Cardiac fibroblast (primary cell): ENCODE measurements at regions not wholly inside any gene's neighbourhood (a gene's known extent, or its start where the extent isn't known, plus 50 kb on each side); places are given as distances from the start of the nearest gene placed in this dataset.

Experiments used
- DNase-seq, 2 donors: peaks; one replicate each; pipeline versions ENCODE4 v3.0.0 to v3.0.0-alpha.2; 2010; ENCODE audit warnings: low read depth in 2 of 2
- H3K4me3 ChIP-seq, 2 donors: replicated peaks in 1 of 2; 1 replicate in 1 of 2; 2 replicates in 1 of 2; pipeline ENCODE4 v1.5.1; 2011; ENCODE audit warnings: low read depth in 2 of 2, low read length in 2 of 2, mild to moderate bottlenecking in 2 of 2, moderate library complexity in 1 of 2
- TF ChIP-seq, protein P1 (sequence below): IDR thresholded peaks from one replicate; pipeline ENCODE4 v1.5.1; 2011; ENCODE audit warnings: low read depth, mild to moderate bottlenecking, low read length, inconsistent platforms

DNA sequence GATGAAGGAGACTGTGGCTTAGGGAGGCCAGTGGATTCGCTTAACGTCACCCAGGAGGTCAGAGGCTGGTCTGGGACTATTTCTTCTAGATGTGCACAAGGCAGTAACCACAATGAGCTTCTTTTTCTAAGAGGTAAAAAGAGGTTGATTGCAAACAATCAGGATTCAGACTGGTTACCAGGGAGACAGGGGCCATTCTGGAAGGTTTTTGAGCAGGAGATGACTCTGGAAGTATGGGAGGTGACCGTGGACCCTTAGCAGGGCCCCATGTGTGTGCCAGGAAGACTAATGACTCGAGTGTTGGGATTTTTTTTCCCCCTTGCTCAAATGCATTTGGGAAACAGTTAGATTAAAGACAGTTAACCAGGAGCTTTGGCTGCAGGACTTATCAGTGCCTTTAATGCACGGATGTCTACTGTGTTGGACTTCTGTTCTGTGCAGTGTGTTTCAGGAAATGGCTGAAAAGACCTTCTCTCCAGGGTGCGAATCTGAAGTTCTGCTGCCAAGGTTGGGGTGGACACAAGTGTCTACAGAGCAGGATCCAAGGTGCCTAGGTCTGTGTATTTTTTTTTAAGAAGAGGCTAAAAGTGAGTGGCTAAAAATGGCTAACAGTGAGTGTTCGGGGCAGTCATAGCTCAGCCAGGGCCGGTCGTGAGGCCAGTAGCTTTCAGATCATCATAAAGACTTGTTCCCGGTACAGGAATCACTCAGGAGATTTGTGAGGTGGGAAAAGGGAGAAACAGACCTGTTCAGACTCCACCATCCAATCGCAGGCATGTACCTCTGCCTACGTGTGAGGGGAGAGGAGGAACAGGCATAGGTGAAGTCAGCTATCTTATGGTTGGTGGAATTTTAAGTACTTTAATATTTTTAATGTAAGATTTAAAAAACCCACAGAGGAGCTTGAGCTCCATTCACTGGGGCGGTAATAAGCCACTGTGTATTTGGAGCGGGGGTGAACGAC is 82.3 kb upstream of the CIBAR2 start:
- no peak overlapping the region for H3K4me3 ChIP-seq
- TF ChIP-seq, protein P1, sequence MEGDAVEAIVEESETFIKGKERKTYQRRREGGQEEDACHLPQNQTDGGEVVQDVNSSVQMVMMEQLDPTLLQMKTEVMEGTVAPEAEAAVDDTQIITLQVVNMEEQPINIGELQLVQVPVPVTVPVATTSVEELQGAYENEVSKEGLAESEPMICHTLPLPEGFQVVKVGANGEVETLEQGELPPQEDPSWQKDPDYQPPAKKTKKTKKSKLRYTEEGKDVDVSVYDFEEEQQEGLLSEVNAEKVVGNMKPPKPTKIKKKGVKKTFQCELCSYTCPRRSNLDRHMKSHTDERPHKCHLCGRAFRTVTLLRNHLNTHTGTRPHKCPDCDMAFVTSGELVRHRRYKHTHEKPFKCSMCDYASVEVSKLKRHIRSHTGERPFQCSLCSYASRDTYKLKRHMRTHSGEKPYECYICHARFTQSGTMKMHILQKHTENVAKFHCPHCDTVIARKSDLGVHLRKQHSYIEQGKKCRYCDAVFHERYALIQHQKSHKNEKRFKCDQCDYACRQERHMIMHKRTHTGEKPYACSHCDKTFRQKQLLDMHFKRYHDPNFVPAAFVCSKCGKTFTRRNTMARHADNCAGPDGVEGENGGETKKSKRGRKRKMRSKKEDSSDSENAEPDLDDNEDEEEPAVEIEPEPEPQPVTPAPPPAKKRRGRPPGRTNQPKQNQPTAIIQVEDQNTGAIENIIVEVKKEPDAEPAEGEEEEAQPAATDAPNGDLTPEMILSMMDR, result no peak

DNA sequence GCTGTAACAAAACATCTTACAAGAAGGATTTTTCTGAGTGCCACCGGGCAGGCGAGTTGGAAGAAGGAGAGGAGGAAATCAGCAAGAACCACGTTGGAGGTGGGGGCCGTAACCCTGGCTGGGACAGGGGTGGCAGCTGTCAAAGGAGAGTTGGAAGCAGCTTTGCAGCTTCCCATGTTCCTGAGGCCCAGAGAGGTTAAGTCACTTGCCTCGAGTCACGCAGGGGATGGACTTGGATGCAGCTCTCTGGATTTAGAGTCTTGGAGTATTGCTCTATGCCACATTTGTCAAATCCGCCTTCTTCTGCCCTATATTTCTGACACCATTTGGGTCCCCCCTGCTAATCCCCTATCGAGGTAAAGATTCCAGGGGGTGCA is 83.0 kb upstream of the CIBAR2 start:
- TF ChIP-seq, protein P1, result no peak
- DNase-seq, result no peak
- H3K4me3 ChIP-seq, result no peak overlapping the region

More for the DNA sequence above, 82.3 kb upstream of the CIBAR2 start:
- DNase-seq, result no peak

DNA sequence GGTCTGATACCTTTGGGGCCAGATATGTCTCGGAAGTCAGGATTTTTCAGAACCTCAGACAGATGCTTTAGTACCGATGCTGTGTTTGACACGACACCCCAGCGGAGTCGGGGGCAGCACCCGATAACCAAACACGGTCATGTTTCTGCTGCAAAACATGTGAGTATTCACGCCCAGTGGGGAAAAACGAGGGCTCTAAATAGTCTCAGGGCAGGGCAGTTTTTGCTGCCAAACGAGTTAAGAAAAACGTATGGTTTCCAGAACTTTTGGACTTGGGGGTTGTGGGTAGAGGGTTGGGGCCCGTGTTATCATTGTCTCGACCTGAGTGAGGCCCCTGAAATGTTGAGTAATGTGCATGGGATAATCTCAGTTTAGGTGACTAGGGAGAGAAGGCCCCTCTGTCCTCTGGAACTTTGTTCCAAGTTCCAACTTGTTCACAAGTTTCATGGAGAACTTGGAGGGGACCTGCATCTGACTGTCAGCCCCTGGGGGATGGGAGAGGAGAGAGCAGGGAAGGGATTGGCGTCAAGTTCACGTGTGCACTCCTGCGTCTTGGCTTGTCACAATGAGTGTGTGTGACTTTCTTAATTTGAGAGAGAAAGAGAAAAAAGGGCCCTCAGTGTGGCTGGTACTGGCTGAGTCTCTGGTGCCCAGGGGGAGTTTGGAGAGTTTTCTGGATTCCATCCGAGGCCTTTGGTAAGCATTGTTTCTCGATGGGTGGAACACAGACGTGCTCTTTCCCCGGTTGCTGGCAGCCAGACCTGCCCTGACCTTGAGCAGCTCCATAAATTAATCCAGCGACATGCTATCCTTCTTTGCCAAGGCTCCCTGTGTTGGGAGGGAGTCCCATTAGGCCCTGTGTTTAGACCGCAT is 83.9 kb upstream of the CIBAR2 start:
- TF ChIP-seq, protein P1, result no peak
- no peak for DNase-seq
- H3K4me3 ChIP-seq, result no peak overlapping the region

DNA sequence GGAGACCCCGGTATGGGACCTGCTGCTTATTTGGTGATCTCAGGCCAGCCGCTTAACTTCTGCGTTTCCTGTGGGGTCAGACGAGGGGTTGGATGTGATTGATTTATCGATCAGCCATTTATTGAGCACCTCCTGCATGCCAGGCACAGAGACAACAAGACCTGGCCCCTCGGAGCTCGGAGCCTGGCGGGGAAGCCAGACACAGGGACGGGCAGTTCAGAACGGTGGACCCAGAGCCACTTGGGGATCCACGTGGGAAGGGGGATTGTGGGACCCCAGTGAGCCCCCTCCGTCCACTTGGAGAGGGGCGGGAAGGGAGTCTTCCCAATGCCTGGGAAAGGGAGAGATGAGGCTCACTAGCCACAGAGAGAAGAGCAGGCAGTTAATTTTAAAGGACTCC is 84.7 kb upstream of the CIBAR2 start:
- no peak overlapping the region for H3K4me3 ChIP-seq
- TF ChIP-seq, protein P1, result no peak
- DNase-seq, result no peak

DNA sequence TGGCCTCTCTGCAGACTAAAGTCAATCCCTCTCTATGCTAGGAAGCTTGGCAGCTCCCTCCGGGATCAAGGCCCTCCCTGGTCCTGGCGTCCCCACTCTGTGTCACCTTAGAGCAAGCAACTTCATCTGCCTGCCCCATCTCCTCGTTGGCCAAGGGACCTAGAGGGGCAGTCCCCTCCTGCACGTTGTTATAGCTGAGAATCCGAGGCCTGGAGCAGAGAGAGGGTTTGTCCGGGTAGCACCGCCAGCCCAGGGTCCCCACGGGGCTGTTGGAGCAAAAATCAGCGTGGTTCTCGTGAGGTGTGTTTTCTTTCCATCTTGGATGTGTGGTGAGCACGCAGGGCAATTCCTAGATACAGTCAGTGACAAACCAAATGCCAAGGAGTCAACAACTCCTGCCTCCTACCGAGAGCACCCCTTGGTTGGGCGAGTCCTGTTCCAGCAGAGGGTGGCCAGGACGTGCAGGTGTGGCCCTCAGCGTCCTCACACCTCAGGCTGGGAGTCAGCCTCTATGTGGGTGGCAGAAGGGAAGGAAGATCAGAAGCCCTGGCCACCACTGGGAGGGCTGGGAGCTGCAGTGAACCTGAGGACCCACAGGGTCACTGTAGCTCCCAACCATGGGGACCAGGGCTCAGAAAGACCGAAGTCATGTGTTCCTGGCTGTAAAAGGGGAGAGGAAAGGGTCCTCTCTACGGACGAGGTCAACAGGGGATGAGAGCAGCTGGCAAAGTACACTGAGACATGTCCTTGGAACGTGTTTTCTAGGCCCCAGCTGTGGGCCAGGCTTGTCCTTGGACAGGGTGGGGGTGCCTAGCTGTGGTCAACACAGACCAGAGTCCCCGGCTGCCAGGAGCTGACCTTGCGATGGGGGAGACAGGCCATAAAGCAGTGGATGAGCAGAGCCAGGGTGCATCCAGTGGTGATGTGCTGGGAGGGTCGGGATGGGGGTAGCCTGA is 85.6 kb upstream of the CIBAR2 start:
- no peak overlapping the region for H3K4me3 ChIP-seq
- no peak for DNase-seq
- TF ChIP-seq, protein P1, result no peak
